AG04449 (cell line): ENCODE measurements at regions not wholly inside any gene's neighbourhood (a gene's known extent, or its start where the extent isn't known, plus 50 kb on each side); places are given as distances from the start of the nearest gene placed in this dataset.

Source experiments
- CTCF ChIA-PET: fragments of 350-600 bp; formaldehyde crosslinking; extraction: SDS; loops from one replicate; lab custom pipeline; 2021; ENCODE audit warnings: antibody characterized with exemption; lab: Yijun Ruan, JAX
- POLR2A ChIA-PET: fragments of 400-600, 350-600 bp; formaldehyde crosslinking; extraction: SDS; loops from one replicate; lab custom pipeline; 2020; ENCODE audit warnings: antibody characterized with exemption, inconsistent platforms; lab: Yijun Ruan, JAX
- DNase-seq: peaks from one replicate; pipeline ENCODE4 v3.0.0-alpha.2; 2010; ENCODE audit warnings: low read depth, low spot score
- H3K4me3 ChIP-seq: 2 replicates; pipeline ENCODE4 v1.5.1; 2011; ENCODE audit warnings: low read depth, mild to moderate bottlenecking, control low read depth, low read length
- CTCF ChIP-seq: IDR thresholded peaks from one replicate; pipeline ENCODE4 v1.5.1; 2011; ENCODE audit warnings: mild to moderate bottlenecking, moderate library complexity, low read length, control low read depth, inconsistent platforms; ENCODE audit not compliant: insufficient read depth; ENCODE audit errors: missing control alignments

GRCh38 chr11:123251657-123252344 is 56.8 kb upstream of the CLMP start:
- POLR2A ChIA-PET, result interaction anchor here (0.9 kb wide), 1 partner anchor 189 kb away, joined by 3 read pairs; no protein-coding TSS in a partner anchor
- CTCF ChIA-PET, result interaction anchor here (0.8 to 15.9 kb wide), 16 partner anchors 8 to 459 kb away, joined by 3 to 605 read pairs (median 4); no protein-coding TSS in a partner anchor
- TF ChIP-seq CTCF, result no peak
- H3K4me3 ChIP-seq, result no peak overlapping the region
- DNase-seq, result no peak

- ChIA-PET CTCF (interaction anchor here (1.0 to 15.9 kb wide), 14 partner anchors 9 to 228 kb away, joined by 3 to 605 read pairs (median 4); no protein-coding TSS in a partner anchor), POLR2A (no interaction called here)
- H3K4me3 ChIP-seq, result no peak overlapping the region
- DNase-seq, result no peak
- TF ChIP-seq CTCF, result no peak
These were observed 56.0 kb upstream of the CLMP start for GRCh38 chr11:123250892-123251656.

DNA sequence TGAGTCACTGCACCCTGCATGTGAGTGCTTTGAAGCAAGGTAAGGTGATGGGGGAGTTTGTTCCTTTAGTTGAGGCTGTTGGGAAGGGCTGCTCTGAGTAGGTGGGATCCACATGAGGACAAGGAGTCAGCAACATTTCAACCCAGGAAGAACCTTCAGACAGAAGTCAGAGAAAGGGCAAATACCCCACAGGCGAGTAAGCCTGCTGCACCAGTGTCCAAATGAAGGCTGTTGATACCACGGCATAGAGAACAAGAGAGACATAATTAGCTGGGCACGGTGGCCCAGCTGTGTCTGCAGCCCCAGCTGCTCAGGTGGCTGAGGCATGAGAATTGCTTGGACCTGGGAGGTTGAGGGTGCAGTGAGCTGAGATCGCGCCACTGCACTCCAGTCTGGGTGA is 54.3 kb upstream of the CLMP start:
- CTCF ChIA-PET, result interaction anchor here (1.0 to 15.9 kb wide), 8 partner anchors 9 to 227 kb away, joined by 3 to 605 read pairs (median 14); no protein-coding TSS in a partner anchor

GRCh38 chr11:123247813-123248379 is 52.8 kb upstream of the CLMP start:
- no peak for DNase-seq
- CTCF ChIA-PET, result interaction anchor here (0.8 to 20.9 kb wide), 50 partner anchors 7 to 231 kb away, joined by 3 to 683 read pairs (median 8); partner anchors contain the start of gene CLMP
- no peak for TF ChIP-seq CTCF
- POLR2A ChIA-PET, result interaction anchor here (1.1 to 1.2 kb wide), 2 partner anchors 60 to 137 kb away, joined by 4 to 5 read pairs; no protein-coding TSS in a partner anchor
- H3K4me3 ChIP-seq, result no peak overlapping the region

More for the DNA sequence above, 54.3 kb upstream of the CLMP start:
- no peak overlapping the region for H3K4me3 ChIP-seq
- TF ChIP-seq CTCF, result no peak
- POLR2A ChIA-PET, result interaction anchor here (1.2 kb wide), 1 partner anchor 187 kb away, joined by 4 read pairs; the partner anchor contains the start of gene HSPA8
- DNase-seq, result no peak

DNA sequence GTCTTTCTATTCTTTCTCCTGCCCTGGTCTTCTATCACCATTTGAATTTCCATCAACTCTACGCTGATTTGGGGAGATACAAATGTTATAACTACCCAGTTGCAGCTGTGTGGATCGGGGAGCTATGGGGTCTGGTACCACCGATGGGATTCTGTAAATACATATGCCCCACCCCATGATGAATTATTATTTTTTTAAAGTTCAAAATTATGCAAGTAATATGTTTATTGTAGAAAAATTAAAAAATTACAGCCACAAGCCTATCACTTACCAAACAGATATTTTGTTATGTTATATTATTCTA is 52.4 kb upstream of the CLMP start:
- ChIA-PET CTCF (interaction anchor here (0.8 to 20.9 kb wide), 55 partner anchors 8 to 231 kb away, joined by 3 to 683 read pairs (median 8); partner anchors contain the start of gene CLMP), POLR2A (interaction anchor here (1.1 to 1.2 kb wide), 2 partner anchors 59 to 136 kb away, joined by 4 to 5 read pairs; no protein-coding TSS in a partner anchor)
- TF ChIP-seq CTCF, result no peak
- no peak for DNase-seq
- no peak overlapping the region for H3K4me3 ChIP-seq
